Neural progenitor cell (in vitro differentiated cells): ENCODE measurements at regions not wholly inside any gene's neighbourhood (a gene's known extent, or its start where the extent isn't known, plus 50 kb on each side); places are given as distances from the start of the nearest gene placed in this dataset.

ENCODE experiments used
- DNase-seq: peaks from one replicate; pipeline ENCODE4 v3.0.0-alpha.2; 2016; ENCODE audit warnings: low spot score
- H2AFZ ChIP-seq: fragments of 200-600 bp; sonication (generic); replicated peaks from 2 replicates; pipeline ENCODE4 v1.6.1; 2016; ENCODE audit warnings: antibody characterized with exemption
- H3F3A ChIP-seq: fragments of 200-600 bp; sonication (generic); 2 replicates; pipeline ENCODE4 v1.6.1; 2016; ENCODE audit warnings: antibody characterized with exemption, low read depth
- H3K27ac ChIP-seq: fragments of 200-600 bp; sonication (generic); 2 replicates; pipeline ENCODE4 v1.5.1; 2016; ENCODE audit warnings: mild to moderate bottlenecking
- H3K27me3 ChIP-seq: fragments of 200-600 bp; sonication (generic); 2 replicates; pipeline ENCODE4 v1.6.1; 2016; ENCODE audit warnings: mild to moderate bottlenecking, moderate library complexity
- H3K36me3 ChIP-seq: fragments of 200-600 bp; sonication (generic); 2 replicates; pipeline ENCODE4 v1.5.1; 2016
- H3K4me1 ChIP-seq: fragments of 200-600 bp; sonication (generic); 2 replicates; pipeline ENCODE4 v1.6.1; 2016; ENCODE audit warnings: mixed run types
- H3K4me2 ChIP-seq: fragments of 200-600 bp; sonication (generic); 2 replicates; pipeline ENCODE4 v1.6.1; 2016
- H3K4me3 ChIP-seq: fragments of 200-600 bp; sonication (generic); 2 replicates; pipeline ENCODE4 v1.5.1; 2016
- H3K79me2 ChIP-seq: fragments of 200-600 bp; sonication (generic); 2 replicates; pipeline ENCODE4 v1.6.1; 2016; ENCODE audit warnings: low read depth
- H3K9ac ChIP-seq: fragments of 200-600 bp; sonication (generic); 2 replicates; pipeline ENCODE4 v1.6.1; 2016
- H3K9me3 ChIP-seq: fragments of 200-600 bp; sonication (generic); 2 replicates; pipeline ENCODE4 v1.5.1; 2016; ENCODE audit warnings: low read depth
- H4K20me1 ChIP-seq: fragments of 200-600 bp; sonication (generic); 2 replicates; pipeline ENCODE4 v1.6.1; 2016; ENCODE audit warnings: low read depth
- H3K27ac Mint-ChIP-seq: 3 replicates; pipeline ENCODE4 v1.8.0; 2021; ENCODE audit warnings: mixed read lengths
- H3K27me3 Mint-ChIP-seq: 2 replicates; pipeline ENCODE4 v1.8.0; 2022; ENCODE audit warnings: low read depth, mild to moderate bottlenecking, inconsistent platforms, moderate library complexity, mixed read lengths; ENCODE audit not compliant: insufficient read depth
- H3K36me3 Mint-ChIP-seq: 3 replicates; pipeline ENCODE4 v1.8.0; 2021; ENCODE audit warnings: mixed read lengths
- H3K4me1 Mint-ChIP-seq: 3 replicates; pipeline ENCODE4 v1.8.0; 2021; ENCODE audit warnings: mixed read lengths
- H3K4me3 Mint-ChIP-seq: 3 replicates; pipeline ENCODE4 v1.8.0; 2021; ENCODE audit warnings: mild to moderate bottlenecking, moderate library complexity, mixed read lengths
- H3K9me3 Mint-ChIP-seq: 3 replicates; pipeline ENCODE4 v1.8.0; 2020; ENCODE audit warnings: mixed read lengths
- EZH2 ChIP-seq: fragments of 200-600 bp; sonication (generic); IDR thresholded peaks from 2 replicates; pipeline ENCODE4 v1.6.1; 2017; ENCODE audit warnings: antibody characterized with exemption, mild to moderate bottlenecking, moderate library complexity
- EZH2phosphoT487 ChIP-seq: fragments of 200-600 bp; sonication (generic); IDR thresholded peaks from 2 replicates; pipeline ENCODE4 v1.6.1; 2017; ENCODE audit warnings: antibody characterized with exemption
- TF ChIP-seq, protein P1 (sequence below): fragments of 200-600 bp; sonication (generic); IDR thresholded peaks from 2 replicates; pipeline ENCODE4 v1.5.1; 2017; ENCODE audit warnings: antibody characterized with exemption, mild to moderate bottlenecking

- no peaks in the 10 kb centered on the region for H4K20me1 ChIP-seq
- no peak overlapping the region for H2AFZ ChIP-seq
- Mint-ChIP-seq H3K27ac (no peak overlapping the region), H3K36me3 (no peaks in the 10 kb centered on the region), H3K9me3 (no peaks in the 10 kb centered on the region), H3K4me3 (no peak overlapping the region), H3K4me1 (no peaks in the 10 kb centered on the region), H3K27me3 (peaks cover 2% of the 10 kb centered on the region)
- DNase-seq: no peak
- TF ChIP-seq EZH2 (no peak), EZH2phosphoT487 (no peak)
- TF ChIP-seq, protein P1, sequence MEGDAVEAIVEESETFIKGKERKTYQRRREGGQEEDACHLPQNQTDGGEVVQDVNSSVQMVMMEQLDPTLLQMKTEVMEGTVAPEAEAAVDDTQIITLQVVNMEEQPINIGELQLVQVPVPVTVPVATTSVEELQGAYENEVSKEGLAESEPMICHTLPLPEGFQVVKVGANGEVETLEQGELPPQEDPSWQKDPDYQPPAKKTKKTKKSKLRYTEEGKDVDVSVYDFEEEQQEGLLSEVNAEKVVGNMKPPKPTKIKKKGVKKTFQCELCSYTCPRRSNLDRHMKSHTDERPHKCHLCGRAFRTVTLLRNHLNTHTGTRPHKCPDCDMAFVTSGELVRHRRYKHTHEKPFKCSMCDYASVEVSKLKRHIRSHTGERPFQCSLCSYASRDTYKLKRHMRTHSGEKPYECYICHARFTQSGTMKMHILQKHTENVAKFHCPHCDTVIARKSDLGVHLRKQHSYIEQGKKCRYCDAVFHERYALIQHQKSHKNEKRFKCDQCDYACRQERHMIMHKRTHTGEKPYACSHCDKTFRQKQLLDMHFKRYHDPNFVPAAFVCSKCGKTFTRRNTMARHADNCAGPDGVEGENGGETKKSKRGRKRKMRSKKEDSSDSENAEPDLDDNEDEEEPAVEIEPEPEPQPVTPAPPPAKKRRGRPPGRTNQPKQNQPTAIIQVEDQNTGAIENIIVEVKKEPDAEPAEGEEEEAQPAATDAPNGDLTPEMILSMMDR: no peak
- no peaks in the 10 kb centered on the region for H3K9me3 ChIP-seq
- H3K4me2 ChIP-seq: no peak overlapping the region
- no peaks in the 10 kb centered on the region for H3K4me1 ChIP-seq
- H3F3A ChIP-seq: no peaks in the 10 kb centered on the region
- no peaks in the 10 kb centered on the region for H3K36me3 ChIP-seq
- no peak overlapping the region for H3K9ac ChIP-seq
- H3K27ac ChIP-seq: no peak overlapping the region
- H3K4me3 ChIP-seq: no peak overlapping the region
- H3K79me2 ChIP-seq: no peaks in the 10 kb centered on the region
- H3K27me3 ChIP-seq: no peaks in the 10 kb centered on the region
Observed at GRCh38 chr4:138958519-138958918, 57.1 kb upstream of the NOCT start.

DNA sequence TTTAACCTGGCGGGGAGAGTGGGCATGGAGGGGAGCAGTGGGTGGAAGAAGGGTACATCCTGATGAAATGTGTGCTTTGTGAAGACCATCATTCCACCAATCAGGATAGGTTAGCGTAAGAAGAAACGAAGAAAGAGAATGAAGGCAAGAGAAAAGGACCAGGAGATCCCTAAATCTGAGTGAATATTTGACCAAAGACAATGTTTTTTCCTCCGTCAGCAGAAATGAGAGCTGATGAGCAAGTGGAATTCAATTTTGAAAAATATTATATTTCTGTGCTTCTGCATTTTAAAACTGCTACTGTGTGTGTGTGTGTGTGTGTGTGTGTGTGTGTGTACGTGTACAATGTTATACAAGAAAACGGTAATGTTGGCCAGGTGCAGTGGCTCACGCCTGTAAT lies 58.3 kb upstream of the NOCT start:
- peaks cover 4% of the 10 kb centered on the region for H3K27me3 Mint-ChIP-seq
- Histone ChIP-seq H3K9ac (no peak overlapping the region), H3K27me3 (no peaks in the 10 kb centered on the region), H3K4me3 (no peak overlapping the region), H3K27ac (no peak overlapping the region), H3K36me3 (no peaks in the 10 kb centered on the region), H3K79me2 (no peaks in the 10 kb centered on the region), H3F3A (no peaks in the 10 kb centered on the region), H3K9me3 (no peaks in the 10 kb centered on the region), H3K4me2 (no peak overlapping the region), H3K4me1 (no peaks in the 10 kb centered on the region), H2AFZ (peak overlapping the region; percentile 9), H4K20me1 (no peaks in the 10 kb centered on the region)
- TF ChIP-seq EZH2 (no peak), EZH2phosphoT487 (no peak)
- TF ChIP-seq, protein P1: no peak
- H3K27ac Mint-ChIP-seq: no peak overlapping the region
- H3K9me3 Mint-ChIP-seq: no peaks in the 10 kb centered on the region
- H3K36me3 Mint-ChIP-seq: no peaks in the 10 kb centered on the region
- H3K4me3 Mint-ChIP-seq: no peak overlapping the region
- no peaks in the 10 kb centered on the region for H3K4me1 Mint-ChIP-seq
- DNase-seq: no peak

DNA sequence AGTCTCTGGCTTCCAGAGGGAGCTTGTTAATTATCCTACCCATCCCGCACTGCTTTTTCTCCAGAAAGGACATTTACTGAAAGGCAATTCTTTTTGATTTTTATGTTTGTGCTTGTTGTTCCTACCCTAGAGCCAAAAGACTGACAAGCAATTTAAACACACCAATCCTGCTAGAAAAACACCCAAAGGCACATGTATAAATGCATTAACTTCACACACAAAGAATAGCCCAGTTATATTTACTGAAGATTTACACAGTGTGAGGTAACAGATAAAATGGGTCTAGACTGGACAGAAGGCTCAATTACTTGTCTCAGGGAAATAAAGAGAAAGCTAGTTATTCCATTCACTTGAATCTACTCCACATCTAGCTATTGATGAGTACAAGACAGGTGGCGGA lies 61.2 kb upstream of the NOCT start:
- no peaks in the 10 kb centered on the region for H3K4me1 Mint-ChIP-seq
- no peaks in the 10 kb centered on the region for H3K9me3 ChIP-seq
- TF ChIP-seq EZH2 (no peak), EZH2phosphoT487 (no peak)
- TF ChIP-seq, protein P1: no peak
- H3K36me3 ChIP-seq: no peaks in the 10 kb centered on the region
- H2AFZ ChIP-seq: no peak overlapping the region
- H3K36me3 Mint-ChIP-seq: no peaks in the 10 kb centered on the region
- peak overlapping the region; percentile 51 for H3K27ac Mint-ChIP-seq
- no peak overlapping the region for H3K4me2 ChIP-seq
- H3K79me2 ChIP-seq: no peaks in the 10 kb centered on the region
- no peaks in the 10 kb centered on the region for H3K9me3 Mint-ChIP-seq
- H3K4me3 Mint-ChIP-seq: no peak overlapping the region
- H3K27me3 ChIP-seq: no peaks in the 10 kb centered on the region
- no peak overlapping the region for H3K4me3 ChIP-seq
- no peaks in the 10 kb centered on the region for H4K20me1 ChIP-seq
- no peak for DNase-seq
- H3K27ac ChIP-seq: no peak overlapping the region
- H3K4me1 ChIP-seq: no peaks in the 10 kb centered on the region
- H3K27me3 Mint-ChIP-seq: peaks cover 4% of the 10 kb centered on the region
- no peaks in the 10 kb centered on the region for H3F3A ChIP-seq
- no peak overlapping the region for H3K9ac ChIP-seq
